Pancreas (tissue), 10 donors: ENCODE measurements at regions not wholly inside any gene's neighbourhood (a gene's known extent, or its start where the extent isn't known, plus 50 kb on each side); places are given as distances from the start of the nearest gene placed in this dataset.

ENCODE experiments used
- ATAC-seq, 4 donors: fragments of 200-7000 bp; cut with Tn5 transposase; one replicate each; pipeline versions ENCODE4 v1.8.0 to v1.9.1; 2020; ENCODE audit warnings: mild to moderate bottlenecking in 4 of 4, moderate library complexity in 4 of 4
- DNase-seq, 6 donors: peaks; one replicate each; pipeline ENCODE4 v3.0.0-alpha.2; 2020
- FAIRE-seq: peaks from 2 replicates; lab custom pipeline; 2012; peaks lifted over from hg19 to GRCh38; lab: Jason Lieb, UNC
- H3K27ac ChIP-seq, 4 donors: fragments of 200-600 bp; sonication (generic); 1 replicate in 3 of 4; 2 replicates in 1 of 4; pipeline versions ENCODE4 v1.5.0 to v1.8.0; 2020
- H3K27me3 ChIP-seq, 4 donors: fragments of 200-600 bp; one replicate each; pipeline ENCODE4 v1.8.0; 2021
- H3K36me3 ChIP-seq, 3 donors: fragments of 200-600 bp; sonication (generic) in 1 of 3; one replicate each; pipeline versions ENCODE4 v1.5.0 to v1.8.0; 2020 to 2021
- H3K4me1 ChIP-seq, 3 donors: fragments of 200-600 bp; one replicate each; pipeline ENCODE4 v1.8.0; 2021
- H3K4me3 ChIP-seq, 4 donors: fragments of 200-600 bp; sonication (generic) in 2 of 4; one replicate each; pipeline versions ENCODE4 v1.5.0 to v1.8.0; 2020 to 2021
- H3K9me3 ChIP-seq, 4 donors: fragments of 200-600 bp; one replicate each; pipeline ENCODE4 v1.8.0; 2021
- WGBS, 2 donors: extraction: QIAGEN DNeasy Blood & Tissue Kit; methylation state at CpG; one replicate each; pipeline ENCODE4 v1.1.7; 2013; 5-methylcytosine and 5-hydroxymethylcytosine counted together
- intact Hi-C, 3 donors: fragments of 100-400 bp; cut with DNase I; formaldehyde crosslinking; loops; one replicate each; pipeline versions ENCODE4 v1.11.1 to v1.14.2; 2022
- TF ChIP-seq, protein P1 (sequence below), 4 donors: fragments of 200-600 bp; sonication (generic) in 3 of 4; IDR thresholded peaks; one replicate each; pipeline versions ENCODE4 v1.5.0 to v1.8.0; 2021; ENCODE audit warnings: antibody characterized with exemption in 4 of 4
- donor health status: healthy with polysubstance abuse.
- donor health status: DM: no; HTN: no; CAD: no; lungs with moderate emphysema.
- donor health status: DM: no; HTN: no; CAD: no.
- donor health status: control.
- donor health status: control.
- donor health status: Bipolar disorder and iron deficiency.
- donor health status: DM: yes; HTN: yes; CAD: no.
- donor health status: DM: no; HTN: no; CAD: no.
- donor health status: DM: no; HTN: no; CAD: no.
- donor health status: DM: yes; HTN: yes; CAD: no.

- TF ChIP-seq, protein P1, sequence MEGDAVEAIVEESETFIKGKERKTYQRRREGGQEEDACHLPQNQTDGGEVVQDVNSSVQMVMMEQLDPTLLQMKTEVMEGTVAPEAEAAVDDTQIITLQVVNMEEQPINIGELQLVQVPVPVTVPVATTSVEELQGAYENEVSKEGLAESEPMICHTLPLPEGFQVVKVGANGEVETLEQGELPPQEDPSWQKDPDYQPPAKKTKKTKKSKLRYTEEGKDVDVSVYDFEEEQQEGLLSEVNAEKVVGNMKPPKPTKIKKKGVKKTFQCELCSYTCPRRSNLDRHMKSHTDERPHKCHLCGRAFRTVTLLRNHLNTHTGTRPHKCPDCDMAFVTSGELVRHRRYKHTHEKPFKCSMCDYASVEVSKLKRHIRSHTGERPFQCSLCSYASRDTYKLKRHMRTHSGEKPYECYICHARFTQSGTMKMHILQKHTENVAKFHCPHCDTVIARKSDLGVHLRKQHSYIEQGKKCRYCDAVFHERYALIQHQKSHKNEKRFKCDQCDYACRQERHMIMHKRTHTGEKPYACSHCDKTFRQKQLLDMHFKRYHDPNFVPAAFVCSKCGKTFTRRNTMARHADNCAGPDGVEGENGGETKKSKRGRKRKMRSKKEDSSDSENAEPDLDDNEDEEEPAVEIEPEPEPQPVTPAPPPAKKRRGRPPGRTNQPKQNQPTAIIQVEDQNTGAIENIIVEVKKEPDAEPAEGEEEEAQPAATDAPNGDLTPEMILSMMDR (IDR thresholded peaks at IDR 0.05): no peak
- intact Hi-C loops: no loop called here
- no peak for FAIRE-seq
- H3K4me3 ChIP-seq: no peak overlapping the region
- H3K27ac ChIP-seq: no peak overlapping the region
- H3K9me3 ChIP-seq: no peaks in the 10 kb centered on the region
- H3K4me1 ChIP-seq: no peaks in the 10 kb centered on the region
- H3K36me3 ChIP-seq: no peaks in the 10 kb centered on the region
- no peaks in the 10 kb centered on the region for H3K27me3 ChIP-seq
- no peak for DNase-seq
- ATAC-seq: no peak
- 88 to 89% methylated on average over 6 of the region's 6 CpGs for WGBS, 2 donors
These were observed 138.3 kb downstream of the CD83 start for GRCh38 chr6:14255916-14256315.

GRCh38 chr6:14258117-14258516, 140.5 kb downstream of the CD83 start:
- FAIRE-seq (no peak), ATAC-seq (peak in 3 of 4 donors; percentile 43 to 69 (median 53)), DNase-seq (peak in 1 of 6 donors; percentile 16)
- Histone ChIP-seq H3K27me3 (peaks cover 0 to 3% (median 0%) of the 10 kb centered on the region in 4 donors), H3K36me3 (no peaks in the 10 kb centered on the region), H3K4me1 (no peaks in the 10 kb centered on the region), H3K4me3 (no peak overlapping the region), H3K27ac (no peak overlapping the region), H3K9me3 (no peaks in the 10 kb centered on the region)
- intact Hi-C loops: no loop called here
- 20 to 27% methylated on average over 2 of the region's 2 CpGs for WGBS, 2 donors
- TF ChIP-seq, protein P1 (IDR thresholded peaks at IDR 0.05): no peak

- H3K27ac ChIP-seq: no peak overlapping the region
- ATAC-seq: peak in 1 of 4 donors; percentile 22
- DNase-seq: no peak
- WGBS, 2 donors: 68 to 74% methylated on average over 12 of the region's 12 CpGs
- TF ChIP-seq, protein P1 (IDR thresholded peaks at IDR 0.05): no peak
- H3K27me3 ChIP-seq: peaks cover 0 to 3% (median 0%) of the 10 kb centered on the region in 4 donors
- no peak for FAIRE-seq
- H3K4me1 ChIP-seq: no peaks in the 10 kb centered on the region
- intact Hi-C loops: no loop called here
- H3K9me3 ChIP-seq: no peaks in the 10 kb centered on the region
- H3K4me3 ChIP-seq: no peak overlapping the region
- no peaks in the 10 kb centered on the region for H3K36me3 ChIP-seq
These were observed 141.4 kb downstream of the CD83 start for GRCh38 chr6:14258695-14259593.

- WGBS, 2 donors: 78 to 83% methylated on average over 8 of the region's 8 CpGs
- no peak overlapping the region for H3K4me3 ChIP-seq
- H3K27me3 ChIP-seq: peaks cover 0 to 3% (median 0%) of the 10 kb centered on the region in 4 donors
- intact Hi-C loops: no loop called here
- H3K27ac ChIP-seq: no peak overlapping the region
- no peaks in the 10 kb centered on the region for H3K4me1 ChIP-seq
- no peak for ATAC-seq
- no peaks in the 10 kb centered on the region for H3K9me3 ChIP-seq
- no peak for DNase-seq
- no peaks in the 10 kb centered on the region for H3K36me3 ChIP-seq
- no peak for FAIRE-seq
- TF ChIP-seq, protein P1 (IDR thresholded peaks at IDR 0.05): no peak
These were observed 142.1 kb downstream of the CD83 start for GRCh38 chr6:14259594-14260152.
